HepG2 (cell line): ENCODE measurements at regions not wholly inside any gene's neighbourhood (a gene's known extent, or its start where the extent isn't known, plus 50 kb on each side); places are given as distances from the start of the nearest gene placed in this dataset.

ENCODE experiments used
- ATAC-seq: fragments of 200-7000 bp; cut with Tn5 transposase; 3 replicates; pipeline ENCODE4 v1.9.1; 2020; ENCODE audit warnings: mild to moderate bottlenecking, moderate library complexity
- BruUV-seq: library from RNA; stranded (reverse); fragments of 400-500 nt; replicated peaks from 2 replicates; lab custom pipeline; 2021; lab: Mats Ljungman, UMichigan
- CTCF ChIA-PET: fragments of 300-600 bp; formaldehyde crosslinking; extraction: SDS; loops from one replicate; lab custom pipeline; 2021; ENCODE audit warnings: low total read pairs, inconsistent platforms, low intra/inter-chr PET ratio; lab: Yijun Ruan, JAX
- POLR2A ChIA-PET: fragments of 350-600 bp; sonication (Branson Sonifier 250); formaldehyde crosslinking; loops from one replicate; lab custom pipeline; 2020; ENCODE audit warnings: antibody characterized with exemption, inconsistent platforms; lab: Yijun Ruan, JAX
- DNase-seq: peaks from one replicate; pipeline ENCODE4 v3.0.0-alpha.2; 2015; ENCODE audit warnings: low spot score
- FAIRE-seq: peaks from 3 replicates; lab custom pipeline; 2011; peaks lifted over from hg19 to GRCh38; lab: Jason Lieb, UNC
- H2AFZ ChIP-seq: one replicate; pipeline ENCODE4 v1.6.1; 2011; ENCODE audit warnings: low read length, inconsistent platforms
- H3K27ac ChIP-seq: fragments of 300-600 bp; 3 replicates; pipeline ENCODE4 v1.8.0; 2011; ENCODE audit warnings: mixed run types, mild to moderate bottlenecking, mixed read lengths, low read length, inconsistent platforms; ENCODE audit not compliant: insufficient read depth; ENCODE audit errors: extremely low read length
- H3K27me3 ChIP-seq, 2 experiments: fragments of 200-600 bp in 1 of 2; 2 replicates in 1 of 2; 3 replicates in 1 of 2; pipeline versions ENCODE4 v1.6.0 to v1.8.0; 2011; ENCODE audit warnings: low read length in 2 of 2, mild to moderate bottlenecking in 2 of 2, moderate library complexity in 2 of 2, inconsistent platforms in 1 of 2; ENCODE audit not compliant: insufficient read depth in 2 of 2, control insufficient read depth in 1 of 2
- H3K36me3 ChIP-seq, 2 experiments: fragments of 200-600 bp in 1 of 2; replicated peaks in 1 of 2; 2 replicates in 1 of 2; 3 replicates in 1 of 2; pipeline versions ENCODE4 v1.5.1 to v1.8.0; 2011; ENCODE audit warnings: low read length in 2 of 2, inconsistent platforms in 1 of 2; ENCODE audit not compliant: insufficient read depth in 2 of 2, control insufficient read depth in 1 of 2
- H3K4me1 ChIP-seq: 2 replicates; pipeline ENCODE4 v1.5.1; 2012; ENCODE audit warnings: low read length, inconsistent platforms; ENCODE audit not compliant: insufficient read depth
- H3K4me2 ChIP-seq: 2 replicates; pipeline ENCODE4 v1.6.0; 2011; ENCODE audit warnings: low read depth, low read length, inconsistent platforms
- H3K4me3 ChIP-seq, 3 experiments: fragments of 200-600 bp in 1 of 3; sonication (generic), shearing (Covaris generic) in 1 of 3; replicated peaks in 1 of 3; 2 replicates each; pipeline ENCODE4 v1.5.1; 2011 to 2016; ENCODE audit warnings: low read length in 3 of 3, inconsistent platforms in 2 of 3, low read depth in 2 of 3, mild to moderate bottlenecking in 2 of 3, control low read depth in 1 of 3, mixed read lengths in 1 of 3; ENCODE audit not compliant: insufficient read depth in 1 of 3
- H3K79me2 ChIP-seq: one replicate; pipeline ENCODE4 v1.6.1; 2011; ENCODE audit warnings: low read length, inconsistent platforms; ENCODE audit not compliant: insufficient read depth
- H3K9ac ChIP-seq: 2 replicates; pipeline ENCODE4 v1.6.0; 2011; ENCODE audit warnings: mild to moderate bottlenecking, low read depth, low read length, inconsistent platforms; ENCODE audit not compliant: insufficient read depth
- H3K9me3 ChIP-seq: 2 replicates; pipeline ENCODE4 v1.5.1; 2012; ENCODE audit warnings: mild to moderate bottlenecking, low read length
- H4K20me1 ChIP-seq: 2 replicates; pipeline ENCODE4 v1.6.0; 2011; ENCODE audit warnings: inconsistent platforms, mild to moderate bottlenecking, low read length, moderate library complexity; ENCODE audit not compliant: insufficient read depth
- ATF4 ChIP-seq, 2 experiments: fragments of 450-650 bp in 1 of 2; sonication (generic) in 1 of 2; formaldehyde crosslinking; IDR thresholded peaks; 2 replicates each; pipeline versions ENCODE4 v1.5.0 to v1.8.0; 2020 to 2022; ENCODE audit warnings: mild to moderate bottlenecking in 1 of 2, missing genetic modification reagents in 1 of 2
- ELF4 ChIP-seq: sonication (generic); formaldehyde crosslinking; IDR thresholded peaks from 2 replicates; pipeline ENCODE4 v1.5.0; 2020; ENCODE audit warnings: missing genetic modification reagents, mild to moderate bottlenecking, moderate library complexity, borderline replicate concordance
- KLF16 ChIP-seq, 2 experiments: sonication (generic) in 1 of 2; formaldehyde crosslinking in 1 of 2; IDR thresholded peaks; 2 replicates each; pipeline versions ENCODE4 v1.6.1 to v1.8.0; 2016 to 2023; ENCODE audit warnings: missing genetic modification reagents in 2 of 2, missing compliant biosample characterization in 1 of 2
- LCORL ChIP-seq, 2 experiments: fragments of 450-650 bp in 1 of 2; sonication (generic) in 1 of 2; formaldehyde crosslinking in 1 of 2; IDR thresholded peaks; 2 replicates each; pipeline versions ENCODE4 v1.5.0 to v1.6.1; 2017 to 2020; ENCODE audit warnings: antibody characterized with exemption in 1 of 2, missing genetic modification reagents in 1 of 2
- MEIS2 ChIP-seq: sonication (generic); formaldehyde crosslinking; IDR thresholded peaks from 2 replicates; pipeline ENCODE4 v1.9.0; 2021; ENCODE audit warnings: mild to moderate bottlenecking, missing genetic modification reagents
- MIER2 ChIP-seq: IDR thresholded peaks from 2 replicates; pipeline ENCODE4 v1.6.1; 2016; ENCODE audit warnings: missing biosample characterization, missing genetic modification reagents
- MXD1 ChIP-seq: sonication (generic); formaldehyde crosslinking; IDR thresholded peaks from 2 replicates; pipeline ENCODE4 v1.4.0; 2020; ENCODE audit warnings: mild to moderate bottlenecking, missing genetic modification reagents
- SALL2 ChIP-seq: sonication (generic); formaldehyde crosslinking; IDR thresholded peaks from 2 replicates; pipeline ENCODE4 v1.8.1; 2023; ENCODE audit warnings: mild to moderate bottlenecking, missing genetic modification reagents, inconsistent platforms
- TOPORS ChIP-seq: sonication (generic); formaldehyde crosslinking; IDR thresholded peaks from 2 replicates; pipeline ENCODE4 v1.8.0; 2023; ENCODE audit warnings: mild to moderate bottlenecking, missing genetic modification reagents
- XBP1 ChIP-seq: sonication (generic); formaldehyde crosslinking; IDR thresholded peaks from 2 replicates; pipeline ENCODE4 v1.5.0; 2020; ENCODE audit warnings: missing genetic modification reagents
- ZNF878 ChIP-seq: sonication (generic); formaldehyde crosslinking; IDR thresholded peaks from 2 replicates; pipeline ENCODE4 v1.8.1; 2023; ENCODE audit warnings: mild to moderate bottlenecking, missing genetic modification reagents, moderate library complexity
- in situ Hi-C: cut with HindIII; loops from 2 replicates; pipeline ENCODE4 v1.10.0; 2017; ENCODE audit warnings: low pct_unique_long_range_greater_than_20kb; ENCODE audit not compliant: extremely low pct_ligation_motif_present
- intact Hi-C: fragments of 100-400 bp; cut with micrococcal nuclease; formaldehyde crosslinking; loops from one replicate; pipeline ENCODE4 v1.10.0; 2022; ENCODE audit not compliant: unreplicated experiment
- TF ChIP-seq, protein P1 (sequence below): sonication (generic); formaldehyde crosslinking; IDR thresholded peaks from 2 replicates; pipeline ENCODE4 v1.5.0; 2020; ENCODE audit warnings: mild to moderate bottlenecking, missing genetic modification reagents
- TF ChIP-seq, protein P2 (sequence below): sonication (generic); formaldehyde crosslinking; IDR thresholded peaks from 2 replicates; pipeline ENCODE4 v1.4.0; 2020; ENCODE audit warnings: missing genetic modification reagents, mild to moderate bottlenecking, borderline replicate concordance

- TF ChIP-seq MIER2 (CRISPR knock-in tag): no peak
- TF ChIP-seq ATF4 (CRISPR knock-in tag; IDR thresholded peaks at IDR 0.05): no peak
- no peak for TF ChIP-seq SALL2 (CRISPR knock-in tag)
- TF ChIP-seq MEIS2 (CRISPR knock-in tag): no peak
These were observed 276.1 kb downstream of the RDH14 start (continued) for GRCh38 chr2:18284331-18284730.

DNA sequence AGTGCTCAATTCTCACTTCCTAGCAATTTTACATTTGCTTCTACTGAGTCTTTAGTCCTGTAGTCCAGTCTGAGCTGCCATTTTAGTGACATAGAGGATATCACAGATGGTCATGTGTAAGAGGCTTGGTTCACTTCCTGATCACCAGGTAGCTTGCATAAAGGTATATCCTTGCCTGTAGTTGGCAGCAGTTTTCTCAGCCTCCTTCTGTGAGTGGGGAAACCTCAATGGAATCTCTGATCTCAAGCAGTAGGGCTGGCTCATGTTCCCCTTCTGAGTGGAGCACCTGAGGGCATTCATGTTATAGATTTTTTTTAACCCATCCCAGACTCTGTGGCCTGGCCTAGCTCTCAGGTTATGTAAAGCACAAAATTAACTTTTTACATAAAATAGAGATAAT, 278.4 kb downstream of the RDH14 start:
- no peak for FAIRE-seq

More for the DNA sequence above, 278.4 kb downstream of the RDH14 start:
- Histone ChIP-seq H3K36me3 (no peaks in the 10 kb centered on the region), H3K9me3 (no peaks in the 10 kb centered on the region), H4K20me1 (no peaks in the 10 kb centered on the region), H3K9ac (no peak overlapping the region), H3K27me3 (no peaks in the 10 kb centered on the region), H3K4me3 (no peak overlapping the region), H2AFZ (no peak overlapping the region), H3K79me2 (no peaks in the 10 kb centered on the region), H3K27ac (no peak overlapping the region)
- DNase-seq (no peak), ATAC-seq (no peak)
- BruUV-seq: no TSS peak
- CTCF ChIA-PET: no interaction called here
- intact Hi-C loops: no loop called here
- TF ChIP-seq ZNF878 (CRISPR knock-in tag): no peak
- TF ChIP-seq, protein P1, sequence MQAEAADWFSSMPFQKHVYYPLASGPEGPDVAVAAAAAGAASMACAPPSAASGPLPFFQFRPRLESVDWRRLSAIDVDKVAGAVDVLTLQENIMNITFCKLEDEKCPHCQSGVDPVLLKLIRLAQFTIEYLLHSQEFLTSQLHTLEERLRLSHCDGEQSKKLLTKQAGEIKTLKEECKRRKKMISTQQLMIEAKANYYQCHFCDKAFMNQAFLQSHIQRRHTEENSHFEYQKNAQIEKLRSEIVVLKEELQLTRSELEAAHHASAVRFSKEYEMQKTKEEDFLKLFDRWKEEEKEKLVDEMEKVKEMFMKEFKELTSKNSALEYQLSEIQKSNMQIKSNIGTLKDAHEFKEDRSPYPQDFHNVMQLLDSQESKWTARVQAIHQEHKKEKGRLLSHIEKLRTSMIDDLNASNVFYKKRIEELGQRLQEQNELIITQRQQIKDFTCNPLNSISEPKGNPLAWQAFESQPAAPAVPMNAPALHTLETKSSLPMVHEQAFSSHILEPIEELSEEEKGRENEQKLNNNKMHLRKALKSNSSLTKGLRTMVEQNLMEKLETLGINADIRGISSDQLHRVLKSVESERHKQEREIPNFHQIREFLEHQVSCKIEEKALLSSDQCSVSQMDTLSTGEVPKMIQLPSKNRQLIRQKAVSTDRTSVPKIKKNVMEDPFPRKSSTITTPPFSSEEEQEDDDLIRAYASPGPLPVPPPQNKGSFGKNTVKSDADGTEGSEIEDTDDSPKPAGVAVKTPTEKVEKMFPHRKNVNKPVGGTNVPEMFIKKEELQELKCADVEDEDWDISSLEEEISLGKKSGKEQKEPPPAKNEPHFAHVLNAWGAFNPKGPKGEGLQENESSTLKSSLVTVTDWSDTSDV (CRISPR knock-in tag): no peak
- TF ChIP-seq LCORL (IDR thresholded peaks at IDR 0.05): no peak
- no peak for TF ChIP-seq LCORL (CRISPR knock-in tag; IDR thresholded peaks at IDR 0.05)
- TF ChIP-seq, protein P2, sequence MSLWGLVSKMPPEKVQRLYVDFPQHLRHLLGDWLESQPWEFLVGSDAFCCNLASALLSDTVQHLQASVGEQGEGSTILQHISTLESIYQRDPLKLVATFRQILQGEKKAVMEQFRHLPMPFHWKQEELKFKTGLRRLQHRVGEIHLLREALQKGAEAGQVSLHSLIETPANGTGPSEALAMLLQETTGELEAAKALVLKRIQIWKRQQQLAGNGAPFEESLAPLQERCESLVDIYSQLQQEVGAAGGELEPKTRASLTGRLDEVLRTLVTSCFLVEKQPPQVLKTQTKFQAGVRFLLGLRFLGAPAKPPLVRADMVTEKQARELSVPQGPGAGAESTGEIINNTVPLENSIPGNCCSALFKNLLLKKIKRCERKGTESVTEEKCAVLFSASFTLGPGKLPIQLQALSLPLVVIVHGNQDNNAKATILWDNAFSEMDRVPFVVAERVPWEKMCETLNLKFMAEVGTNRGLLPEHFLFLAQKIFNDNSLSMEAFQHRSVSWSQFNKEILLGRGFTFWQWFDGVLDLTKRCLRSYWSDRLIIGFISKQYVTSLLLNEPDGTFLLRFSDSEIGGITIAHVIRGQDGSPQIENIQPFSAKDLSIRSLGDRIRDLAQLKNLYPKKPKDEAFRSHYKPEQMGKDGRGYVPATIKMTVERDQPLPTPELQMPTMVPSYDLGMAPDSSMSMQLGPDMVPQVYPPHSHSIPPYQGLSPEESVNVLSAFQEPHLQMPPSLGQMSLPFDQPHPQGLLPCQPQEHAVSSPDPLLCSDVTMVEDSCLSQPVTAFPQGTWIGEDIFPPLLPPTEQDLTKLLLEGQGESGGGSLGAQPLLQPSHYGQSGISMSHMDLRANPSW (CRISPR knock-in tag): no peak
- TF ChIP-seq XBP1 (CRISPR knock-in tag): no peak
- no peak for TF ChIP-seq KLF16 (CRISPR knock-in tag; IDR thresholded peaks at IDR 0.05)
- no peak for TF ChIP-seq TOPORS (CRISPR knock-in tag)
- no peak for TF ChIP-seq MXD1 (CRISPR knock-in tag)
- no peak for TF ChIP-seq ELF4 (CRISPR knock-in tag)
- TF ChIP-seq, all 625 proteins: peak for 0
- POLR2A ChIA-PET: no interaction called here
- Histone ChIP-seq H3K4me2 (no peak overlapping the region), H3K4me1 (no peaks in the 10 kb centered on the region)
- in situ Hi-C loops: no loop called here
